ENCODE measurements at regions not wholly inside any gene's neighbourhood (a gene's known extent, or its start where the extent isn't known, plus 50 kb on each side); places are given as distances from the start of the nearest gene placed in this dataset.

GRCh38 chr17:71883258-71883657, 237.6 kb upstream of the SOX9 start:
- WGBS = 80% methylated on average over 2 of the region's 2 CpGs
- peaks cover 0 to 3% (median 0%) of the 10 kb centered on the region in 4 donors for H3K9me3 ChIP-seq (ENCODE audit: control insufficient read depth in 4 of 4, low read length in 3 of 4)
- TF ChIP-seq HNF4A (conservative IDR thresholded peaks at IDR 0.05) (no peak), FOXA1 (IDR thresholded peaks at IDR 0.05) (no peak), YY1 (IDR thresholded peaks at IDR 0.05) (no peak), HNF4G (IDR thresholded peaks at IDR 0.05) (no peak), JUND (IDR thresholded peaks at IDR 0.05) (no peak), GABPA (IDR thresholded peaks at IDR 0.05 in 1 of 2, conservative IDR thresholded peaks at IDR 0.05 in 1 of 2) (no peak), ATF3 (IDR thresholded peaks at IDR 0.05) (no peak), EGR1 (IDR thresholded peaks at IDR 0.05; ENCODE audit: low read depth in 2 of 2) (no peak), NR2F2 (IDR thresholded peaks at IDR 0.05) (no peak), ZBTB33 (IDR thresholded peaks at IDR 0.05) (no peak), TAF1 (conservative IDR thresholded peaks at IDR 0.05) (no peak), REST (IDR thresholded peaks at IDR 0.05) (no peak), RAD21 (IDR thresholded peaks at IDR 0.05) (no peak), RXRA (IDR thresholded peaks at IDR 0.05) (no peak), SP1 (IDR thresholded peaks at IDR 0.05) (no peak), FOXA2 (IDR thresholded peaks at IDR 0.05) (no peak)
- TF ChIP-seq, protein P1, sequence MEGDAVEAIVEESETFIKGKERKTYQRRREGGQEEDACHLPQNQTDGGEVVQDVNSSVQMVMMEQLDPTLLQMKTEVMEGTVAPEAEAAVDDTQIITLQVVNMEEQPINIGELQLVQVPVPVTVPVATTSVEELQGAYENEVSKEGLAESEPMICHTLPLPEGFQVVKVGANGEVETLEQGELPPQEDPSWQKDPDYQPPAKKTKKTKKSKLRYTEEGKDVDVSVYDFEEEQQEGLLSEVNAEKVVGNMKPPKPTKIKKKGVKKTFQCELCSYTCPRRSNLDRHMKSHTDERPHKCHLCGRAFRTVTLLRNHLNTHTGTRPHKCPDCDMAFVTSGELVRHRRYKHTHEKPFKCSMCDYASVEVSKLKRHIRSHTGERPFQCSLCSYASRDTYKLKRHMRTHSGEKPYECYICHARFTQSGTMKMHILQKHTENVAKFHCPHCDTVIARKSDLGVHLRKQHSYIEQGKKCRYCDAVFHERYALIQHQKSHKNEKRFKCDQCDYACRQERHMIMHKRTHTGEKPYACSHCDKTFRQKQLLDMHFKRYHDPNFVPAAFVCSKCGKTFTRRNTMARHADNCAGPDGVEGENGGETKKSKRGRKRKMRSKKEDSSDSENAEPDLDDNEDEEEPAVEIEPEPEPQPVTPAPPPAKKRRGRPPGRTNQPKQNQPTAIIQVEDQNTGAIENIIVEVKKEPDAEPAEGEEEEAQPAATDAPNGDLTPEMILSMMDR (IDR thresholded peaks at IDR 0.05; ENCODE audit: low read depth, low read length, missing input control) = no peak
- TF ChIP-seq, protein P2, sequence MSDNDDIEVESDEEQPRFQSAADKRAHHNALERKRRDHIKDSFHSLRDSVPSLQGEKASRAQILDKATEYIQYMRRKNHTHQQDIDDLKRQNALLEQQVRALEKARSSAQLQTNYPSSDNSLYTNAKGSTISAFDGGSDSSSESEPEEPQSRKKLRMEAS (IDR thresholded peaks at IDR 0.05) = no peak
- H3K9ac ChIP-seq (ENCODE audit: low read depth in 1 of 2, low read length in 2 of 2) = no peak overlapping the region
- H3K4me1 ChIP-seq (ENCODE audit: control insufficient read depth in 4 of 4, insufficient read depth in 4 of 4, low read length in 3 of 4) = no peaks in the 10 kb centered on the region
- DNase-seq (ENCODE audit: low spot score) = no peak
- no peak overlapping the region for H3K4me3 ChIP-seq (ENCODE audit: low read depth in 1 of 3, low read length in 3 of 3)
- no peak overlapping the region for H3K27ac ChIP-seq (ENCODE audit: low read depth in 1 of 2, low read length in 2 of 2)
- no peaks in the 10 kb centered on the region for H3K36me3 ChIP-seq (ENCODE audit: control insufficient read depth in 4 of 4, insufficient read depth in 3 of 4, low read depth in 1 of 4, low read length in 3 of 4)
- H3K27me3 ChIP-seq (ENCODE audit: control insufficient read depth in 4 of 4, insufficient read depth in 4 of 4, low read length in 3 of 4) = peaks cover 0 to 2% (median 0%) of the 10 kb centered on the region in 4 donors

All from liver (tissue), 8 donors.